PFSK-1 (cell line): ENCODE measurements at regions not wholly inside any gene's neighbourhood (a gene's known extent, or its start where the extent isn't known, plus 50 kb on each side); places are given as distances from the start of the nearest gene placed in this dataset.

Source experiments
- FOXP2 ChIP-seq: optimal IDR thresholded peaks from 2 replicates; pipeline ENCODE3; 2011; ENCODE audit warnings: borderline replicate concordance, control low read depth, inconsistent platforms; ENCODE audit not compliant: insufficient read depth; ENCODE audit errors: extremely low read length, extremely low read depth
- POLR2AphosphoS5 ChIP-seq: IDR thresholded peaks from 2 replicates; pipeline ENCODE4 v1.6.1; 2012; ENCODE audit warnings: low read depth, mild to moderate bottlenecking, control low read depth, low read length, moderate library complexity
- REST ChIP-seq, 2 experiments: IDR thresholded peaks; 2 replicates each; pipeline versions ENCODE4 v1.6.1 to v1.8.0; 2011 to 2012; ENCODE audit warnings: low read depth in 2 of 2, low read length in 2 of 2, control low read depth in 1 of 2, inconsistent platforms in 1 of 2, mild to moderate bottlenecking in 1 of 2, moderate library complexity in 1 of 2; ENCODE audit not compliant: insufficient read depth in 1 of 2
- SIN3A ChIP-seq: IDR thresholded peaks from 2 replicates; pipeline ENCODE4 v1.6.1; 2012; ENCODE audit warnings: mild to moderate bottlenecking, low read length, moderate library complexity, borderline replicate concordance; ENCODE audit not compliant: insufficient read depth
- TAF1 ChIP-seq: IDR thresholded peaks from 2 replicates; pipeline ENCODE4 v1.6.1; 2012; ENCODE audit warnings: low read length, control low read depth, borderline replicate concordance; ENCODE audit not compliant: insufficient read depth

- TF ChIP-seq POLR2AphosphoS5, result no peak
- no peak for TF ChIP-seq REST (IDR thresholded peaks at IDR 0.05; ENCODE audit: insufficient read depth in 1 of 2, low read depth in 2 of 2, low read length in 2 of 2)
- no peak for TF ChIP-seq FOXP2
- TF ChIP-seq SIN3A, result no peak
- no peak for TF ChIP-seq TAF1
These were observed 168.5 kb downstream of the CAPZA3 start for GRCh38 chr12:18906395-18906794.

- TF ChIP-seq FOXP2, result no peak
- no peak for TF ChIP-seq POLR2AphosphoS5
- TF ChIP-seq TAF1, result no peak
- no peak for TF ChIP-seq SIN3A
- TF ChIP-seq REST (IDR thresholded peaks at IDR 0.05; ENCODE audit: insufficient read depth in 1 of 2, low read depth in 2 of 2, low read length in 2 of 2), result no peak
These were observed 169.2 kb downstream of the CAPZA3 start for GRCh38 chr12:18907127-18907526.

GRCh38 chr12:18907728-18908127, 169.8 kb downstream of the CAPZA3 start:
- no peak for TF ChIP-seq POLR2AphosphoS5
- TF ChIP-seq FOXP2, result no peak
- no peak for TF ChIP-seq TAF1

- TF ChIP-seq SIN3A, result no peak
- no peak for TF ChIP-seq POLR2AphosphoS5
- TF ChIP-seq TAF1, result no peak
- no peak for TF ChIP-seq FOXP2
- TF ChIP-seq REST (IDR thresholded peaks at IDR 0.05; ENCODE audit: insufficient read depth in 1 of 2, low read depth in 2 of 2, low read length in 2 of 2), result no peak
These were observed 170.3 kb downstream of the CAPZA3 start for GRCh38 chr12:18908191-18908590.

- TF ChIP-seq POLR2AphosphoS5 (no peak), FOXP2 (no peak), TAF1 (no peak), REST (IDR thresholded peaks at IDR 0.05; ENCODE audit: insufficient read depth in 1 of 2, low read depth in 2 of 2, low read length in 2 of 2) (no peak), SIN3A (no peak)
These were observed 182.1 kb downstream of the CAPZA3 start for GRCh38 chr12:18919871-18920511.
